H7 (cell line): ENCODE measurements at regions not wholly inside any gene's neighbourhood (a gene's known extent, or its start where the extent isn't known, plus 50 kb on each side); places are given as distances from the start of the nearest gene placed in this dataset.

Experiments used
- DNase-seq: peaks from one replicate; pipeline ENCODE4 v3.0.0; 2012
- H3K27me3 ChIP-seq: 2 replicates; pipeline ENCODE4 v1.6.0; 2011; ENCODE audit warnings: mild to moderate bottlenecking, low read length; ENCODE audit not compliant: control insufficient read depth, insufficient read depth
- H3K36me3 ChIP-seq: replicated peaks from 2 replicates; pipeline ENCODE4 v1.5.1; 2011; ENCODE audit warnings: low read length; ENCODE audit not compliant: control insufficient read depth, insufficient read depth
- H3K4me3 ChIP-seq: 2 replicates; pipeline ENCODE4 v1.5.1; 2011; ENCODE audit warnings: low read depth, mild to moderate bottlenecking, control low read depth, low read length, moderate library complexity; ENCODE audit not compliant: insufficient read depth

DNA sequence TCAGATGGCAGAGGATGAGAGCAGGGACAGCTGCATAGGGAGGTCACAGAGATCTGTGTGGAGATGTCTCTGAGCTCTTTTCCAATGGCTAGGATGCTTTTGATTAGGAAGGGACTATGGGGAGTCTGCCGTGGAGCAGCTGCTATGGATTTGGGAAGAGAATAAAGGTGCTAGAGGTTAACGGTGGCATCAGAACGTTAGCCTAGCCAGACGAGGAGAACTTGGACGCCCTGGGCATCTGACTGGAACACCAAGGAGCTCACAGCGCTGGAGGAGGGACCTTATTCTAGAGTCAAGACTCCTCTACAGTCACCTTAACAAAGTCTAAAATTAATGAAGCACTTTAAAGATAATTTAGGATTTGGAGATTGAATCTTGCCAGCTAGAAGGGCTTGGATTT is 157.2 kb upstream of the B3GAT1 start:
- H3K27me3 ChIP-seq, result no peaks in the 10 kb centered on the region
- H3K36me3 ChIP-seq, result no peaks in the 10 kb centered on the region
- no peak for DNase-seq
- H3K4me3 ChIP-seq, result no peak overlapping the region

DNA sequence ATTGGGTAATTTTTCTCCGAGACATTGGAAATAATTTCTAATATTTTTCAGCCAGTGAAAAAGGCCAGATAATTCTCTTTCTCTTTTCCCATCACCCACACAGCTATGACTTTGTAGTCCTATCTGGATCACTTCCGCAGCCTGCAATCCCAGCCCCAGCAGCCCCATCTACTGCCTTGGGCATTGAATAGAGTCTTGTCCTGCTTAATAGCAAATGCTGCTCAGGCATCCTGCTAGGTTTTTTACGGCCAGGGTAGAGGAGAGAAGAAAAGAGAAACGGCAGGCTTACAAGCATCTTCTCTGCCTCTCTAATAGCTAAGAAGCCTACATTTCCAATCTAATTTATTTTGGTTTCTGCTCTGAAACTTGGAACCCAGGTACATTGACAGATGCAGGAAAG is 154.3 kb upstream of the B3GAT1 start:
- Histone ChIP-seq H3K36me3 (no peaks in the 10 kb centered on the region), H3K27me3 (no peaks in the 10 kb centered on the region), H3K4me3 (no peak overlapping the region)
- peak; percentile 37 for DNase-seq

DNA sequence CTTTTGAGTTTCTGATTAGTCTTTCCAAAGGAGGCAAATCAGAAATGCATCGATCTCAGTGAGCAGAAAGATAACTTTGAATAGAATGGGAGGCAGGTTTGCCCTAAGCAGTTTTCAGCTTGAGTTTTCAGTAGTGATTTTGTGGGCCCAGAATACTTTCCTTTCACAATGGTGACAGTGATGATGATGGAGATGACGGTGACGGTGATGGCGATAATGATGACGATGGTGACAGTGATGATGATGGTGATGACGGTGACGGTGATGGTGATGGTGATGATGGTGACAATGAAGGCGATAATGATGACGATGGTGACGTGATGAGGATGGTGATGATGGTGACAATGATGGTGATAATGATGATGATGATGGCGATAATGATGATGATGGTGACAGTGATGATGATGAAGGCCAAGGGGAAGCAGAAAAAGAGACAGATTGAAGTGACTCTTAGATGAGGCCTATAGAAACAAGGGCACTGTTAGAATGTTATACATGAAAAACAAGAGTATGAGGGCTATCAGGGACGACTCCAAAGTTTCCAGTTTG is 153.4 kb upstream of the B3GAT1 start:
- no peaks in the 10 kb centered on the region for H3K36me3 ChIP-seq
- H3K27me3 ChIP-seq, result no peaks in the 10 kb centered on the region
- DNase-seq, result no peak
- H3K4me3 ChIP-seq, result no peak overlapping the region

DNA sequence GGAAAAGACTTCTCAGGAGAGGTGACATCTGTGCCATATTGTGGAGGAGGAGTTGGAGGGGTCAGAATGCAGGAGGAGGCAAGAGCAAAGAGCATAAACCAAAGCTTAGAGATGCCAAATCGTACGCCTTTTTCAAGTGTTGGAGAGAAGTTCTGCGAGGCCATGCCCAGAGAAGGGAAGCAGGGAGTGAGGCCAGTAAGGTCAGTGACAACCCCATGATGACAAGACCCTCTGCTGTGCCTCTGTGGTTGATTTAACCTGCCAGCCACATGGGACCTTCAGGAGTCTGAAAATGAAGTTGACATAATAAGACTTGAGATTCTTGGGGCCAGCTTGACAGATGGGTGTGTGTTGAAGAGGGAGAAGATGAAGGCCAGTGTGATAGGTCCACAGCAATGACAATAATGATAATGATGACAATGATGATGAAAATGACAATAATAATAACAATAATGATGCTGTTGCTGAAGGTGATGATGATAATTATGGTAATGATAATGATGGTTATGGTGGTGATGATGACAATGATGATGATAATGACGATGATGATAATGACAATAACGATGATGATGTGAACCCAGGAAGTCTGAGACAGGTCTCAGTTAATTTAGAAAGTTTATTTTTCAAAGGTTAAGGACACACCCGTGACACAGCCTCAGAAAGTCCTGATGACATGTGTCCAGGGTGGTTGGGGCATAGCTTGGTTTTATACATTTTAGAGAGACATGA is 152.6 kb upstream of the B3GAT1 start:
- no peaks in the 10 kb centered on the region for H3K27me3 ChIP-seq
- DNase-seq, result no peak
- no peak overlapping the region for H3K4me3 ChIP-seq
- H3K36me3 ChIP-seq, result no peaks in the 10 kb centered on the region

DNA sequence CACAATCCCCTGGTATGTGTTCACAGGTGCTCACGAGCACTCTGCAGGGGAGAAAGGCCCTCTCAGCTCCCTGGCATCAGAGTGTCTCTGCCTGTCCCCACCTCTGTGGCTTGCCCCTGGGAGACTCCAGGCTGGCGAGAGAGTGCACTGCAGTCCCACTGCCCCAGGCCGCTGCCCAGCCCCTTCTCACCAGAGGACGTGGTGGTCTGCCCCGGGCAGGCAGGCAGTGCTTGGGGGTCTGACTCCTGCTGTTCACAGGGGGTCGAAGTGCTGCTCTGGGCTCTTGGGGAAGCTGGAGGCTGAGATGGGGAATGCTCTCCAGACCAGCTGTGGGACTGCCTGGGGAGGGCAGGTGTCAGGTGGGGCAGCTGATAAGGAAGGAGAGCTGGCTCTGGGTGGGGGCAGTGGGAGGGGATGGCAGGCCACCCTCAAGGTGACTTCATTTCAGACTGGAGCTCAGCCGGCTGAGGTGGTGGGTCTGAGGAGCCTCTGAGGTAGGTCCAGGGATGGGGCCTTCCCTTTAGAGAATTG is 151.0 kb upstream of the B3GAT1 start:
- no peaks in the 10 kb centered on the region for H3K27me3 ChIP-seq
- DNase-seq, result peak; percentile 27
- H3K36me3 ChIP-seq, result no peaks in the 10 kb centered on the region
- H3K4me3 ChIP-seq, result no peak overlapping the region

DNA sequence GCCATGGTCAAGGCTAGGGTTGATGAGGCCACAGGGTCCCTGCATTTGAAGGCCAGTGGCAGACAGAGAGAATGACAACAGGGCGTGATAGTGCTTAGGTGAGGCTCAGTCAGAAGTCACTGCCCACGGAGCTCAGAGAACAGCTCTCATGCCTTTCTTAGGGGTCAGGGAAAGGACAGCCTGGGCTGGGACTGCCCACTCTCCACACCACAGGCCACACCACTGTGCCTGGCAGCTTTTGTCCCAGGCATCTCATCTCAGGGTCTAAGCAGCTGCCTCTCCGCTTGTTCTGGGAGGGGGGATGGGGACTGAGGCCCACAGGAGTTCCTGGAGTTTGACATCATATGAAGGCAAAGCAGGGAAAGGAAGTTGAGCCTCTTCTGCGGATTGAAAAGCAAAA is 150.2 kb upstream of the B3GAT1 start:
- H3K36me3 ChIP-seq, result no peaks in the 10 kb centered on the region
- no peaks in the 10 kb centered on the region for H3K27me3 ChIP-seq
- peak; percentile 35 for DNase-seq
- H3K4me3 ChIP-seq, result no peak overlapping the region

DNA sequence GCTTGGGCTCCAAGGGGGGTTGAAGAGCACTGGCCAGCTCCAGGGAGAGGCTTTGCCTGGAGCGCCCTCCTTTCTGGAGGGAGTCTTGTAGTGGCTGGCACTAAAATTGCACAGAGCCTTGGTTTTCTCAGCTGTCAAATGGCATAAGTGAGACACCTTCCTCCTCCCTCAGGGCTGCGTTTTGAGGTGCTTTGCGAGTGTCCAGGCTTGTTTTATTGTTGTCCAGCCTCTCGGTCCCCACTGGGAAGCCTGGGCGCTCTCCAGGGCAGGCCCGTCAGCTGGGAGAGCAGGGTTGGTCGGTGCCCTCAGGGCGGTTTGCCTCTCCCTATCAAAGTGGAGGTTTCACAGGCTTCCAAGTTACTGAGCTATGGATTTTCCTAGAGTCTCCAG is 149.3 kb upstream of the B3GAT1 start:
- no peak for DNase-seq
- no peaks in the 10 kb centered on the region for H3K27me3 ChIP-seq
- no peak overlapping the region for H3K4me3 ChIP-seq

DNA sequence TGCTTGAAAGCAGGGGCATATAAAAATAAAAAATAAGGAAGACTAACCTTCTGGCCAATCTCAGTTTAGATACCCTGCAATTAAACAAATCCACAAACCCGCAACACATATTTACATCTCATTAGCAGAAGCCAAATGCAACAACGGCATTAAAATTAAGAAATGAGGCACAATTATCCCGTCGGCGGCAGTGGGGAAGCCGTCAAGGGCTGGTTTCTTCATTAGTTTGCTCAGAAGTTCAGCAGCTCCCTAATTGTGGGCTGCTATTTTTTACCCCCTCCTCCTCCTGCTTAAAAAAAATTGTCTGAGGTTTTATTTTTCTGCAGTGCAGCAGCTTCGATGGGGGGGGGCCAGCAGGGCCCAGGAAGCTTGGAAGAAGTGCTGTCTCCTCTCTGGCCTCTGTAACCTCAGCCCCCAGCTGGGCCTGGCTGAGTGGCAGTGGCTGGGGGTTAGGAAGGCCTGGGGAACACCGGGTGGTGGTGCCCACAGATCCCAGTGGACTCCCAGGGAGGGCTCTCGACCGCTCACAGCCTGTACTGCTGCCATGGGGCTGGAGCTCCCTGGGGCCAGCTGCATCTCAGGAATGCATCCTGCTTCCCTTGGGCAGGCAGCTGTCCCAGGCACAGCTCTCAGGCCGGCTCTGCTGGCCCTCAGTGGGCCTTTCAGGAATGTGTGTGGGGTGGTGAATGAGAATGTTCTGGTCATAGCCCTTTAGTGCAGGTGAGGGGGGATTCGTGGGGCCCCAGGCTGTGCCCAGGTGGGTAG is 148.7 kb upstream of the B3GAT1 start:
- H3K27me3 ChIP-seq, result no peaks in the 10 kb centered on the region
- DNase-seq, result peak; percentile 74
- H3K4me3 ChIP-seq, result no peak overlapping the region
- no peaks in the 10 kb centered on the region for H3K36me3 ChIP-seq

More for the DNA sequence above, 149.3 kb upstream of the B3GAT1 start:
- H3K36me3 ChIP-seq, result no peaks in the 10 kb centered on the region

DNA sequence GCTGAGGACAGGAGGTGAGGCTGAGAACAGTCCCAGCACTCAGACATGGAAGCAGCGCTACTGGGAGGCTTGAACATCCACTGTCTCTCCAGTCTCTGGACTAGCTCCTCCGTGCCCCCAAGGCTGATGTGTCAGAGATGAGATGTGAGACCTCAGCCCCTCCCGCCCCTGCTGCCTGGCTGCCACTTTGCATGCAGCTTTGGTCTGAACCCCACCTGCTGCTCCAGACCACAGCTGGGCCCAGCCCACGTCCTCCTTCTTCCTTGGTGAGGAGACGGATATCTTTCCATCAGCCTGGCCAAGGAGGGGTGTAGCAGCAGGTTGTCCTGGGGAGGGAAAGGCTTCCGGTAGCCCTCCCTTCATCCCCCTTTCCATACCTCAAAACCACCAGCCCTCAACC is 148.0 kb upstream of the B3GAT1 start:
- Histone ChIP-seq H3K36me3 (no peaks in the 10 kb centered on the region), H3K27me3 (no peaks in the 10 kb centered on the region), H3K4me3 (no peak overlapping the region)
- DNase-seq, result peak; percentile 43

DNA sequence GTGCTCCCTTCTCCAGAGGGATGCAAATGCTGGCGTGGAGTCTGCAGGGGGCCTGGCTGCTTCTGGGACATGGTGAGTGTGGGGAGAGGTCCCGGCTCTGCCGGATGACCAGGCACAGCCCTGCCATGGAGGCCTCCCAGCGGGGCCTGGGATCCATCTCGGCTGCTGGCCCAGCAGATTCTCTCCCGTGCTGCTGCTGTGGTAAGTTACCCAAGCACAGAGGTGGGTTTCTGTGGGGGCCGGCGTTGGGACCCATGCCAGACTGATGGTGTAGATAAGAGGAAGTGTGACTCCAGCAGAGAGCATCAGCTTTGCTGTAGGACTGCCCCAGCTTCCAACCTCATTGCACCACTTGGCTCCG is 147.5 kb upstream of the B3GAT1 start:
- Histone ChIP-seq H3K36me3 (no peaks in the 10 kb centered on the region), H3K27me3 (no peaks in the 10 kb centered on the region), H3K4me3 (no peak overlapping the region)
- DNase-seq, result no peak

DNA sequence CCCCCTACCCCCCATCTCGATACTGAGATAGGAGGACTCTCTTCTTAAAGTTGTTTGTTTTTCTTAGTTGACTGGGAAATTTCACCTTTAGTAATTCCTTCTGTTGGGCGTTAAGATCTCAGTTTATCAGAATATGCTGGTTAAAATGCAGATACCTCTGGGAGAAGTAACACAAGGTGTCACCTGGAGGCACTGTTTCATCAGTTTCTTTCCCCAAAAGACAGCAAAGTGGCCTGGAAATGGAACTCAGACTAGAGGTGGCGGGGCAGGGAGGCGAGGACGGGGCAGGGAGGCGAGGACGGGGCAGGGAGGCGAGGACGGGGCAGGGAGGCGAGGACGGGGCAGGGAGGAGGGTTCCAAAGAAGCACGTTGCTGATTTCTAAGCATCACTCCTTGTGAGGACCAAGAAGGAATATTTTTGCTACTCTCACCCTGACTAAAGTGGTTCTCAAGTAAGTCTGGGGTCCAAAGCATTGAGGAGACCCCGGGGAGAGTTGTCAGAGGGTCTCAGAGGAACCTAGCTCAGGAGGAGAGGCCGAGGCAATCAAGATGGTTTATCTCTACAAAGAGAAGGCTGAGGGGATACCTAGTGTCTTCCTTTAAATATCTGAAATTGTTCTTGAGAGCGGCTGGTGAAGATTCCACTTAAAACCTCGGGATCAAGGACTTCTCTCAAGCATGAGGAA is 147.0 kb upstream of the B3GAT1 start:
- no peaks in the 10 kb centered on the region for H3K36me3 ChIP-seq
- no peak overlapping the region for H3K4me3 ChIP-seq
- peak; percentile 67 for DNase-seq
- H3K27me3 ChIP-seq, result no peaks in the 10 kb centered on the region

DNA sequence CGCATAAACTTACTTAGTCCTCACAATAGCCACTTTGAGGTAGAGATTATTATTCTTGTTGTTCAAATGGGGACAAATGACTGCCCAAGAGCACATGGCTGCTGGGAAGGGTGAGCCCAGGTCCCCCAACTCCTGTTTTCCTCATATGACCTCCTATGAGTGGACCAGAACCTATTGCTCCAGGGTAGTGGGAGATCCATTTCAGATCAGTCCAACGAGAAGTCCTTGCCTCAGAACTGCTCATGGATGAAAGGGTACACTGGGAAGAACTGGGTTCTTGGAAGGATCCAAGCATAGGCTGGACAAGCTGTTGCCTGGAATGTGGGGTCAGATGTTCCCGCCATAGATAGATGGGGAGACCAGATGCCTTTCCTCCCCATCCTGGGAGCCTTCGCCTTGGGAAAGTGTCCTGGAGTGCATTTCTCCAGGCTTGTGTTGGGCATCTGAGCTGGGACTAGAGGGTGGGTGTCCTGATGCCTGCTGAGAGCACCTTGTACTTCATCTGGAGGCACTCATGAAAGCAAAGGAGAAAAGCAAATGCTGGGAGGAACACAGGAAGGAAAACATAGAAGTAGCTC is 146.3 kb upstream of the B3GAT1 start:
- peak; percentile 26 for DNase-seq

DNA sequence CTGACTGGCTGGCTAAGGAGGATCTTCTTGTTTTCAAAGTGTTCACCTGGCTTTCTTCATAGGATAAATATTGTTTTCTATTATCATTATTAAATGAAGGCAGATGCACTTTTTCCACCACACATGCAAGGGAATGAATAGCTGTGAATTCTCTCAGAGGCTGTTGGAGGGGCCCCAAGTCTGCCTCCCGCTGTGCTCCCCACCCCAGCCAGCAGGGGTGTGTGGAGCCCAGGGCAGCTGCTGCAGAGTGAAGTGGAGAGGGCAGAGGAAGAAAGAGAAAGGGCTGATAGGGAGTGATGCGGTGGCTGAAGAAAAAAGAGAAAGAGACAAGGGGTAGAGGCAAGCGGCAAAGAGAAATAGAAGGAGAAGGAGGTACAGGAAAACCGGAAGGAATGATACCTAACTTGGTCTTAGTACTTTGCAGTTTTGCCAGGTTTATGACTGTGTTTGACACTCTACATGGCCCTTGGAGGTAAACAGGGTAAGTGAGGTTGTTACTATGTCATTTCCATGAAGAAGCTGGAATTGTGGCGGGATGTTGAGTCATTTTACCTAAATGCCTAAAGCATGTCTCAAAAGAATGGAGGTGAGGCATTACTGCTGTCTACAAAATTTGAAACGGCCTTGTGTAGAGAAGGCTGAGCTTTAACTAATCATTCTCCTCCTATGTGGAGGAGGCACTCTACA is 145.7 kb upstream of the B3GAT1 start:
- H3K4me3 ChIP-seq, result no peak overlapping the region
- no peaks in the 10 kb centered on the region for H3K36me3 ChIP-seq
- peak; percentile 37 for DNase-seq
- H3K27me3 ChIP-seq, result no peaks in the 10 kb centered on the region

More for the DNA sequence above, 146.3 kb upstream of the B3GAT1 start:
- Histone ChIP-seq H3K4me3 (no peak overlapping the region), H3K36me3 (no peaks in the 10 kb centered on the region), H3K27me3 (no peaks in the 10 kb centered on the region)

DNA sequence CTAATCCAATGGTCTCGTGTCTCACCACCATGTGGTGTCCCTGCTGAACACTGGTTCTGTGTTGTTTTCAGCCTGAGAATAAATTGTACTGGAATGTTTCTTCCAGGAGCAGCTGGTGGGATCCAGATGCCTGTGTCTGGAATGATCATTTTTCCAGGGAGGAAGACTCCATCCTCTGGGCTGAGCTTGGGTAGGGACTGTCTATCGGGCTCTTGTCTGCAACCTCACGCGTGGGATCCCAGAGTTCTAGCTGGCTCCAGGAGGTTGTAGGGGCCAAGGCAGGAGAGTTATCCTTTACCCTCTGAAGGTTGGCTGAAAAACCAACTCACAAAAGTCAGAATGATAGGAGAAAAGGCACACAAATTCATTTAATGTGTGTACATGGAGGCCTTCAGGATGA is 144.1 kb upstream of the B3GAT1 start:
- Histone ChIP-seq H3K27me3 (no peaks in the 10 kb centered on the region), H3K4me3 (no peak overlapping the region), H3K36me3 (no peaks in the 10 kb centered on the region)
- peak; percentile 9 for DNase-seq
